Endothelial cell of umbilical vein (primary cell): ENCODE measurements at regions not wholly inside any gene's neighbourhood (a gene's known extent, or its start where the extent isn't known, plus 50 kb on each side); places are given as distances from the start of the nearest gene placed in this dataset.

Experiments
- CTCF ChIP-seq, 2 donors: IDR thresholded peaks; 1 replicate in 1 of 2; 2 replicates in 1 of 2; pipeline ENCODE4 v1.5.1; 2011; ENCODE audit warnings: low read length in 2 of 2, mild to moderate bottlenecking in 2 of 2, moderate library complexity in 2 of 2, control low read depth in 1 of 2, inconsistent platforms in 1 of 2, low read depth in 1 of 2; ENCODE audit not compliant: insufficient read depth in 1 of 2; ENCODE audit errors: extremely low read depth in 1 of 2
- EZH2 ChIP-seq: IDR thresholded peaks from 2 replicates; pipeline ENCODE4 v1.6.1; 2012; ENCODE audit warnings: borderline replicate concordance, low read depth, mild to moderate bottlenecking, moderate library complexity, low read length, inconsistent platforms; ENCODE audit not compliant: severe bottlenecking
- GATA2 ChIP-seq: IDR thresholded peaks from 2 replicates; pipeline ENCODE4 v1.7.0; 2011; ENCODE audit warnings: low read depth, mild to moderate bottlenecking, moderate library complexity, mixed read lengths, low read length; ENCODE audit not compliant: insufficient read length, insufficient read depth
- JUN ChIP-seq: IDR thresholded peaks from 2 replicates; pipeline ENCODE4 v1.6.1; 2011; ENCODE audit warnings: borderline replicate concordance, low read depth; ENCODE audit not compliant: insufficient read length, insufficient read depth
- MYC ChIP-seq: IDR thresholded peaks from one replicate; pipeline ENCODE4 v1.6.1; 2011; ENCODE audit warnings: mild to moderate bottlenecking, low read depth, low read length
- POLR2A ChIP-seq: IDR thresholded peaks from 2 replicates; pipeline ENCODE4 v1.6.1; 2012; ENCODE audit warnings: low read depth, mild to moderate bottlenecking, control low read depth, low read length
- POLR2AphosphoS5 ChIP-seq: IDR thresholded peaks from 2 replicates; pipeline ENCODE4 v1.6.1; 2012; ENCODE audit warnings: low read depth, mild to moderate bottlenecking, control low read depth, low read length, moderate library complexity; ENCODE audit not compliant: insufficient read depth
- TF ChIP-seq, protein P1 (sequence below): IDR thresholded peaks from 2 replicates; pipeline ENCODE4 v1.6.1; 2011; ENCODE audit not compliant: insufficient read depth, insufficient read length

DNA sequence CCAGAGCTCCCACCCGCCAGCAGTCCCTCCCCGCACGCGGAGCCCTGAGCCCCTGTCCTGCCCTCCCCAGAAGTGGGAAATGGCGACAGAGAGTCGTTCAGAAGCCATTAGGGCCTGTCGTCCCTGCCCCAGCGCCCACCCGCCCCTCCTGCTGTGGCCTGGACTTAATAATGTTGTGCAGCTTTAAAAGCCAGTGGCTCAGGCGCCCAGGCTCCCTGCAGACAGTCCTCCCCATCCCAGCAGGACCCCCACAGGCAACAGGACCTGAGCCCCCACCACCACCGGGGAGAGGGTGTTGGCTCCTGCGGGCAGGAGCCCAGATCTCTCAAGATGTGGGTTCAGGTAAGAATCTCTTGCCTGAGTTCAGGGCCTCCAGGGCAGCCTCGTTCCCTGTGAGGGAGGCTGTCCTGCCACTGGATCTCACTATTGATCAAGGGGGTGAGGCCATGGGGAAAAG is 125.3 kb upstream of the RUNX3 start:
- no peak for TF ChIP-seq CTCF (IDR thresholded peaks at IDR 0.05; ENCODE audit: extremely low read depth in 1 of 2, insufficient read depth in 1 of 2, low read depth in 1 of 2, low read length in 2 of 2)
- no peak for TF ChIP-seq EZH2
- TF ChIP-seq POLR2A: no peak
- TF ChIP-seq POLR2AphosphoS5: no peak
- TF ChIP-seq GATA2: no peak
- TF ChIP-seq MYC: no peak
- no peak for TF ChIP-seq JUN
- TF ChIP-seq, protein P1, sequence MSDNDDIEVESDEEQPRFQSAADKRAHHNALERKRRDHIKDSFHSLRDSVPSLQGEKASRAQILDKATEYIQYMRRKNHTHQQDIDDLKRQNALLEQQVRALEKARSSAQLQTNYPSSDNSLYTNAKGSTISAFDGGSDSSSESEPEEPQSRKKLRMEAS: no peak
